ENCODE measurements at regions not wholly inside any gene's neighbourhood (a gene's known extent, or its start where the extent isn't known, plus 50 kb on each side); places are given as distances from the start of the nearest gene placed in this dataset.

GRCh38 chr6:50288241-50288640, 238.5 kb upstream of the DEFB112 start:
- TF ChIP-seq, protein P1, sequence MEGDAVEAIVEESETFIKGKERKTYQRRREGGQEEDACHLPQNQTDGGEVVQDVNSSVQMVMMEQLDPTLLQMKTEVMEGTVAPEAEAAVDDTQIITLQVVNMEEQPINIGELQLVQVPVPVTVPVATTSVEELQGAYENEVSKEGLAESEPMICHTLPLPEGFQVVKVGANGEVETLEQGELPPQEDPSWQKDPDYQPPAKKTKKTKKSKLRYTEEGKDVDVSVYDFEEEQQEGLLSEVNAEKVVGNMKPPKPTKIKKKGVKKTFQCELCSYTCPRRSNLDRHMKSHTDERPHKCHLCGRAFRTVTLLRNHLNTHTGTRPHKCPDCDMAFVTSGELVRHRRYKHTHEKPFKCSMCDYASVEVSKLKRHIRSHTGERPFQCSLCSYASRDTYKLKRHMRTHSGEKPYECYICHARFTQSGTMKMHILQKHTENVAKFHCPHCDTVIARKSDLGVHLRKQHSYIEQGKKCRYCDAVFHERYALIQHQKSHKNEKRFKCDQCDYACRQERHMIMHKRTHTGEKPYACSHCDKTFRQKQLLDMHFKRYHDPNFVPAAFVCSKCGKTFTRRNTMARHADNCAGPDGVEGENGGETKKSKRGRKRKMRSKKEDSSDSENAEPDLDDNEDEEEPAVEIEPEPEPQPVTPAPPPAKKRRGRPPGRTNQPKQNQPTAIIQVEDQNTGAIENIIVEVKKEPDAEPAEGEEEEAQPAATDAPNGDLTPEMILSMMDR (IDR thresholded peaks at IDR 0.05), result no peak
- no peak for TF ChIP-seq POLR2A (IDR thresholded peaks at IDR 0.05)
